ENCODE measurements at regions not wholly inside any gene's neighbourhood (a gene's known extent, or its start where the extent isn't known, plus 50 kb on each side); places are given as distances from the start of the nearest gene placed in this dataset.

- POLR2A ChIA-PET = no interaction called here
- no peak overlapping the region for H3K4me3 ChIP-seq (replicated peaks in 1 of 3; ENCODE audit: insufficient read depth in 1 of 3, low read depth in 1 of 3, low read length in 3 of 3)
- no peaks in the 10 kb centered on the region for H3K79me2 ChIP-seq (ENCODE audit: control insufficient read depth, insufficient read depth, low read length)
- CTCF ChIA-PET = no interaction called here
- BruUV-seq (replicated peaks) = no TSS peak
- dilution Hi-C loops (cut with MboI; ENCODE audit: extremely low pct_ligation_motif_present, low sequenced_read_pairs) = no loop called here
- H4K20me1 ChIP-seq (replicated peaks; ENCODE audit: control insufficient read depth, extremely low read depth, insufficient read depth, low read length) = no peaks in the 10 kb centered on the region
- no peaks in the 10 kb centered on the region for H3K36me3 ChIP-seq (ENCODE audit: control insufficient read depth in 2 of 2, extremely low read depth in 1 of 2, insufficient read depth in 2 of 2, low read length in 2 of 2)
- no peaks in the 10 kb centered on the region for H3K27me3 ChIP-seq (ENCODE audit: control insufficient read depth in 2 of 2, insufficient read depth in 2 of 2, low read length in 2 of 2)
- peaks cover 9% of the 10 kb centered on the region for H3K9me3 ChIP-seq (replicated peaks; ENCODE audit: control insufficient read depth, insufficient read depth, low read length)
- no peaks in the 10 kb centered on the region for H3K4me1 ChIP-seq (ENCODE audit: control insufficient read depth, extremely low read depth, insufficient read depth, low read length)
- no peak for FAIRE-seq
- no peak overlapping the region for H3K27ac ChIP-seq (ENCODE audit: insufficient read depth, low read depth, low read length)
- H3K9me1 ChIP-seq (replicated peaks; ENCODE audit: control insufficient read depth, extremely low read depth, insufficient read depth, low read length) = no peaks in the 10 kb centered on the region
- no peak overlapping the region for H3K4me2 ChIP-seq (ENCODE audit: insufficient read depth, low read length)
- H3K9ac ChIP-seq (replicated peaks; ENCODE audit: extremely low read depth, insufficient read depth, low read length) = no peak overlapping the region
- H2AFZ ChIP-seq (ENCODE audit: low read depth, low read length) = no peak overlapping the region
- intact Hi-C loops (cut with micrococcal nuclease) = no loop called here
- TF ChIP-seq GATA2 (IDR thresholded peaks at IDR 0.05; ENCODE audit: insufficient read depth, insufficient read length, low read depth, low read length) (no peak), EZH2 (IDR thresholded peaks at IDR 0.05; ENCODE audit: borderline replicate concordance, low read depth, low read length, severe bottlenecking) (no peak), CTCF (IDR thresholded peaks at IDR 0.05; ENCODE audit: extremely low read depth in 1 of 2, insufficient read depth in 1 of 2, low read depth in 1 of 2, low read length in 2 of 2) (no peak), FOS (IDR thresholded peaks at IDR 0.05; ENCODE audit: borderline replicate concordance, insufficient read depth, low read length) (no peak), MYC (IDR thresholded peaks at IDR 0.05; ENCODE audit: low read depth, low read length) (no peak), POLR2AphosphoS5 (IDR thresholded peaks at IDR 0.05; ENCODE audit: insufficient read depth, low read depth, low read length) (no peak), JUN (IDR thresholded peaks at IDR 0.05; ENCODE audit: borderline replicate concordance, insufficient read depth, insufficient read length, low read depth) (no peak), MAX (IDR thresholded peaks at IDR 0.05; ENCODE audit: insufficient read depth, insufficient read length) (no peak)
- DNase-seq (ENCODE audit: low read depth, low spot score) = no peak
Measured at GRCh38 chr20:24862186-24862585, 86.9 kb upstream of the CST7 start.

All from endothelial cell of umbilical vein (primary cell).